ENCODE measurements at regions not wholly inside any gene's neighbourhood (a gene's known extent, or its start where the extent isn't known, plus 50 kb on each side); places are given as distances from the start of the nearest gene placed in this dataset.

DNA sequence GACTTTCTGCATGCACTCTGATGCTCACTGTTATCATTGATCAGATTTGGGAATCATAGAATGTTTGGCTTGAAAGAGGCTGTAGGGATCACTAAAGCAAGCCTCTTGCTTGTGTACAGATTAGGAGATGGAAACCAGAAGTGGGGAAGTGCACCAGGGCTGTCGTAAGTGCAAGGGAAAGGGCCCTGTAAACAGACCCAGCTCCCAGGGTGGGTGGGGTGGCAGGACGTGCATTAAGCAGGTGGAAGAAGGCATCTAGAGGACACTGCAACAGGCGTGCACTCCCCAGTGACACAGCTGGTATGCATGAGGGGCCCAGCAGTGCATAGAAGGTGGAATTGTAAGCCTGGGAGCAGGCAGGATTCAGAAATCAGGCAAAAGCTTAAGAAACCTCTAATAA, 58.0 kb upstream of the SLC7A14 start:
- DNase-seq, result no peak

- no peak for DNase-seq
Measured at GRCh38 chr3:170642882-170643601, 57.2 kb upstream of the SLC7A14 start.

GRCh38 chr3:170641510-170642236, 55.8 kb upstream of the SLC7A14 start:
- no peak for DNase-seq

DNA sequence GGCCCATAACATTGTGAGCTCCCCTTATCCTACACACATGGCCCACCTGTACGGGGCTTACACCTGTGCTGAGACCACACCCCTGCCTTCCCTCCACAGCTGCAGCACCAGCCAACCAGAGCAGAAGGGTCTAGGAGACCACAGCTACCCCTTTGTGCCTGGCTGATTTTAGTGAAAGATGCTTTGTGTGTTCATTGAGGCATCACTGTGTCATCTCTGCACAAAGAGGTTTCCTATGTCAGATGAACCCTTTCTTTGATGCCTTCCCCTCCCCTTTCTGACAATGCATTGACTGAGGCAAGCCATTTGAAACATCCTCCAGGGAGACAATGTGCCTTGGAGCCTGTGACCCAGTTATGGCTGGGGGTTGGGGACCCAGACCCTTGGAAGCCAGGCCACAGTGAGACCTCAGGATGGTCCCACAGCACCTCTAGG, 54.9 kb upstream of the SLC7A14 start:
- no peak for DNase-seq

DNA sequence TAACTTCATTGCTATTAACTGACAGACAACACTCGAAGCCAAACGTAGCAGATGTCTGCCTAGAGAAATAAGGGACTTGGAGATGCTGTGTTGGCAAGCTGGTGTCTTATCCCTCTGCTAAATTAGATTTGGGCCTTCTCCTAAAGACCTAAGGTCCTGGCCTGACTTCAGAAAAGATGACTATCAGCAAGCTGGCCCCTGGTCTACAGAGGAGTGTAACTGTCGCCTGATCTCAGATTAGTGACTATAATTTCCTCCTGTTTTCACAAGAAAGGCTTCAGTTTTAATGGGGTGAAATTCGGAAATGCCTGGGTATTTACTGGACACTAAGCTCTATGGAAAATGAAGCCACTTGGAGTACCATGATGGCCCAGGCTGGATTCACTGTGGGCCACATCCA, 53.1 kb upstream of the SLC7A14 start:
- DNase-seq, result no peak

- no peak for DNase-seq
Measured at GRCh38 chr3:170637306-170637705, 51.4 kb upstream of the SLC7A14 start.

GRCh38 chr3:170636400-170636973, 50.6 kb upstream of the SLC7A14 start:
- no peak for DNase-seq

Data from amniotic stem cell (primary cell).